ENCODE measurements at regions not wholly inside any gene's neighbourhood (a gene's known extent, or its start where the extent isn't known, plus 50 kb on each side); places are given as distances from the start of the nearest gene placed in this dataset.

DNA sequence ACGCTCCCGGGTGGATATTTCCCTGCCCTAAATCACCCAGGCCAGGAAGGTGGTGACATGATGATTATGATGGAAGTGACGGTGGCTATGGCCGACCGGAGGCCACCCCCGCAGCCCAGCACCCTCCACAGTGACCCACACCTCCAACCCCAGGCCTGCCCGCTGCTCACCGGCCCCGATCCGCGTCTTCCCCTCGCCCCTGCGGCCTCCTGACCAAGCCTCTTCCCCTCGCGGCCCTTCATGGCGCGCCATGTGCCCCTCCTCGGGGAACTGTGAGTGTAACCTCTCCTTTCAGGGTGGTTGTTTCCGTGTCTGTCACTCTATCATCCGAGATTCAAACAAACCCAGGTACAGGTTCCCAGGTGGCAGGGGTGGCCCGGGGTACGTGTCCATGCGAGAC, 78.3 kb downstream of the UNCX start:
- intact Hi-C loops (cut with DNase I): no loop called here
- Histone ChIP-seq H3K4me3 (no peak overlapping the region), H3K36me3 (no peaks in the 10 kb centered on the region), H3K27ac (no peak overlapping the region), H3K27me3 (no peaks in the 10 kb centered on the region), H3K4me1 (no peaks in the 10 kb centered on the region), H3K9me3 (no peaks in the 10 kb centered on the region)
- DNase-seq (ENCODE audit: low spot score in 2 of 2): no peak
- TF ChIP-seq, protein P1, sequence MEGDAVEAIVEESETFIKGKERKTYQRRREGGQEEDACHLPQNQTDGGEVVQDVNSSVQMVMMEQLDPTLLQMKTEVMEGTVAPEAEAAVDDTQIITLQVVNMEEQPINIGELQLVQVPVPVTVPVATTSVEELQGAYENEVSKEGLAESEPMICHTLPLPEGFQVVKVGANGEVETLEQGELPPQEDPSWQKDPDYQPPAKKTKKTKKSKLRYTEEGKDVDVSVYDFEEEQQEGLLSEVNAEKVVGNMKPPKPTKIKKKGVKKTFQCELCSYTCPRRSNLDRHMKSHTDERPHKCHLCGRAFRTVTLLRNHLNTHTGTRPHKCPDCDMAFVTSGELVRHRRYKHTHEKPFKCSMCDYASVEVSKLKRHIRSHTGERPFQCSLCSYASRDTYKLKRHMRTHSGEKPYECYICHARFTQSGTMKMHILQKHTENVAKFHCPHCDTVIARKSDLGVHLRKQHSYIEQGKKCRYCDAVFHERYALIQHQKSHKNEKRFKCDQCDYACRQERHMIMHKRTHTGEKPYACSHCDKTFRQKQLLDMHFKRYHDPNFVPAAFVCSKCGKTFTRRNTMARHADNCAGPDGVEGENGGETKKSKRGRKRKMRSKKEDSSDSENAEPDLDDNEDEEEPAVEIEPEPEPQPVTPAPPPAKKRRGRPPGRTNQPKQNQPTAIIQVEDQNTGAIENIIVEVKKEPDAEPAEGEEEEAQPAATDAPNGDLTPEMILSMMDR (IDR thresholded peaks at IDR 0.05): no peak

DNA sequence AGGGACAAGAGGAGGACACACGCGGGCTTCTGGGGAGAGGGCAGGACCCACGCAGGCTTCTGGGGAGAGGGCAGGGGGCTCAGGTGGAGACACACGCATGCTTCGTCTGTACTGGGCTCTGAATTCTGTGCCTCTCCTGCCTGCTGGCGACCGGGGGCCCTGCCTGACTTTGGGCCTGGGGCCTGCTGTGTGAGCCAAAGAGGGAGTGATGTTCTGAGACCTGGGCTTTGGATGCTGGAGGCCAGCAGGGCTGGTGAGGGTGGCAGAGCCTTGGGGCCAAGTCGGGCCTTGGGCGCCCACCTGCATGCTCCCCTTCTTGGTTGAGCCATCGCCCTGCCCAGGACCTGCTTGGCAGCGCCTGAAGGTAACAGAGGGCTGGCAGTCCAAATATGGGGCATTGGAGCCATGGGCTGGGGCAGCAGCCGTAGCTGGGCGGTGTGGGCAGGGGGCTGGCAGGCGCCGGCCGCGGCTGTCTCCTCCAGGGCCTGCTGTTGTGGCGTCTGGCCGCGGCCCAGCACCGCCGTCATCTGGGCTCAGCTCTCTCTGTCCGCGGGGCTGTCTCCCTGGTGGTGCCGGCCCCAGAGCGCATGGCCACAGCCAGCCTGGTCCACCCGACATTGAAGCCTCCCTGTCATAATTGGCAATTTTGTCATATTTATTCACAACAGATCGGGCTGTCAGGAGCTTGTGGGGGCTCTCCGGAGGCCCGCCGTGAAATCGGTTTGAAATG, 78.9 kb downstream of the UNCX start:
- intact Hi-C loops (cut with DNase I): no loop called here
- TF ChIP-seq, protein P1 (IDR thresholded peaks at IDR 0.05): no peak
- Histone ChIP-seq H3K4me1 (no peaks in the 10 kb centered on the region), H3K27ac (no peak overlapping the region), H3K4me3 (no peak overlapping the region), H3K9me3 (no peaks in the 10 kb centered on the region), H3K36me3 (no peaks in the 10 kb centered on the region), H3K27me3 (no peaks in the 10 kb centered on the region)
- DNase-seq (ENCODE audit: low spot score in 2 of 2): no peak

DNA sequence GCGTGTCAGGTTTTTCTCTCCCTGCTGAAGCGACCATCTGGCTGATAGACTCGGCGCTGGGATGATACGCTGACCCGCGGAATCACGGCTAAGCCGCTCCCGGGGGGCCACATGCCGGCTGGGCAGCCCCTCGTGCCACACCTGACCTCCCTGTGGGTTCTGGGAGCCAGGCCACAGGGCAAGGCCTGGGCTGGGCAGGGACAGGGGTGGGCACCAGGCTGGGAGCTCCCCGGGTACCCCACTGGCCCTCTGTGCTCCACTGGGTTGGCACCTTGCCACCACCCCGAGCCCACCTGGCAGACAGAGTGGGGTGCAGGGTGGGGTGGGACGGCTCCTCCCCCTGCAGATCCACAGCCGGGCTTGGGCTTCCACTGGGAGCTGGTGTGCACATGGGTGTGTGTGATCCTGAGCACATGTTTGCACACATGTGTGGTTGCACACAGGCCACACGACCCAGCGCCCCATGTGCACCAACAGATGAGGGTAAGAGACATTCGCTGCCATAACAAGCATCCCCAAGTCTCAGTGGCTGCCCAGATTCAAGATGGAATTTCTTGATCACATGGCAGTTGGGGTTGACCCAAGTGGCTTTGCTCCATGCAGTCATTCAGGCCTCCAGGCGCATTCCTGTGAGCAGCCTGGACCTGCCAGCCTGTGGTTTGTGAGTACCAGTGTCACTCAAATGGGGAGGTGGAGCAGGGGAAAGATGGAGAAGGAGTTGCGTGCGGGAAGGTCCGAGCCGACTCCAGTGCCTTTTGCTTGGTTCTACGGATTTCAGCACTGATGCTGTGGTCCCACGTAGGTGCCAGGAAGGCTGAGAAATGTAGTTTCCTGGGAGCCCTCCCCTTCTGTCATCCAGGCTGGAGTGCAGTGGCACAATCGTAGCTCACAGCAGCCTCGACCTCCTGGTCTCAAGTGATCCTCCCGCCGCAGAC, 79.7 kb downstream of the UNCX start:
- no peaks in the 10 kb centered on the region for H3K4me1 ChIP-seq
- H3K27me3 ChIP-seq: no peaks in the 10 kb centered on the region
- no peak overlapping the region for H3K27ac ChIP-seq
- H3K4me3 ChIP-seq: no peak overlapping the region
- no peaks in the 10 kb centered on the region for H3K36me3 ChIP-seq
- no peaks in the 10 kb centered on the region for H3K9me3 ChIP-seq
- DNase-seq (ENCODE audit: low spot score in 2 of 2): no peak
- TF ChIP-seq, protein P1 (IDR thresholded peaks at IDR 0.05): no peak
- intact Hi-C loops (cut with DNase I): no loop called here

DNA sequence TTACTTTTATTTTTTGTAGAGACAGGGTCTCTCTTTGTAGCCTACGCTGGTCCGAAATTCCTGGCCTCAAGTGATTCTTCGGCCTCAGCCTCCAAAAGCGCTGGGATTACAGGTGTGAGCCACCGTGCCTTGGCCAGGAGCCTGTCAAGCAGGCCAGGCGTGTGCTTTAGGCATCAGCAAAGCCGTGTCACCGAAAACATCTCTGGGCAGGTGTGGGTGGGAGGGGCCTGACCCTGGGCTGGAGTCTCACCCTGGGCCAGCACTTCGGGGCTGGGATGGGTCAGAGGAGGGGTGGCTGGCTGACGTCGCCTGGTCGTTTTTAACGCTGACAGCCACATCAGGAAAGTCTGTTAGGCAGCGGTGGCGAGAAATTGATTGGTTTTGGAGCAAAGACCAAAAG, 80.9 kb downstream of the UNCX start:
- Histone ChIP-seq H3K27me3 (no peaks in the 10 kb centered on the region), H3K36me3 (no peaks in the 10 kb centered on the region), H3K27ac (no peak overlapping the region), H3K9me3 (no peaks in the 10 kb centered on the region), H3K4me3 (no peak overlapping the region), H3K4me1 (no peaks in the 10 kb centered on the region)
- DNase-seq (ENCODE audit: low spot score in 2 of 2): no peak
- TF ChIP-seq, protein P1 (IDR thresholded peaks at IDR 0.05): no peak
- intact Hi-C loops (cut with DNase I): no loop called here

DNA sequence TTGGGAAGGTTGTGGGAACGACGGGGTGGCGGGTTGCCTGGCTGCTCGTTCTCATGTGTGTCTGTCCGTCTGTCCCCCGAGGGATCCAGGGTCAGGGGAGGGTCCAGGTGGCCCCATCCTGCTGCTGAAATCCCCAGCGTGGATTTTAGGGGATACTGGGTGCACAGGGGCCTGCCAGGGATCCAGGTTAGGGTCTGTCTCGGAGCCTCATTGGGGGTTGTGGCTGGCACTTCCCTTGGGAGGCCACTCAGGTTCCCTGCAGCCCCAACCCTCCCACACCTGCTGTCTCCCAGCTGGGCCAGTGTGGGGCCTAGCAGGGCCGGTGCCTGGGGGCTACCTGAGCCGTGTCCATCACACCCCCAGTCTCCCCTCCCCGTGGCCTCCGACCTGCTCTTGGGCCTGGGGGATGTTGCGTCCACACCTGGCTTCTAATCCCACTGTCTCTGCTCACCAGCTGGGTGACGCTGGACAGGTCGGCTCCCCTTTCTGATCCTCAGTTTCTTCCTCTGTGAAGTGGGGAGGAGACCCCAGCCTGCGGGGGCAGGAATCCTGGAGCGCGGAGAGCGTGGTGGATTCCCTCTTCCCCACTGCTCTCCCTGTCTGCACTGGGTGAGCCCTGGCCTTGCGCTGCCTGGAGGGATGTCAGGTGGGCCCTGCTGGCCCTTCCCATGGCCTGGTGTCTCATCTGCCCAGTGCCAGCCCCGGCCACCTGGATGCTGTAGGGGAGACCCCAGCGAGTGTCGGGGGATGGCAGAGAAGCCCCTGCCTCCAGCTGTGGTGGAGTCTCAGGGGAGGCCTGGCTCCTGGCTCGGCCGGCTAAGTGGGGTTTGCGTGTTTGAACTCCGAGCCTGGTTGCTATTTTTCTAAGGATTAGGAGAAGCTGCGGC, 81.6 kb downstream of the UNCX start:
- H3K9me3 ChIP-seq: no peaks in the 10 kb centered on the region
- no peak overlapping the region for H3K27ac ChIP-seq
- intact Hi-C loops (cut with DNase I): no loop called here
- no peaks in the 10 kb centered on the region for H3K36me3 ChIP-seq
- H3K4me3 ChIP-seq: no peak overlapping the region
- no peak for DNase-seq (ENCODE audit: low spot score in 2 of 2)
- no peaks in the 10 kb centered on the region for H3K4me1 ChIP-seq
- TF ChIP-seq, protein P1 (IDR thresholded peaks at IDR 0.05): no peak
- H3K27me3 ChIP-seq: no peaks in the 10 kb centered on the region

Data from ascending aorta (tissue), 2 donors.